ENCODE measurements at regions not wholly inside any gene's neighbourhood (a gene's known extent, or its start where the extent isn't known, plus 50 kb on each side); places are given as distances from the start of the nearest gene placed in this dataset.

DNA sequence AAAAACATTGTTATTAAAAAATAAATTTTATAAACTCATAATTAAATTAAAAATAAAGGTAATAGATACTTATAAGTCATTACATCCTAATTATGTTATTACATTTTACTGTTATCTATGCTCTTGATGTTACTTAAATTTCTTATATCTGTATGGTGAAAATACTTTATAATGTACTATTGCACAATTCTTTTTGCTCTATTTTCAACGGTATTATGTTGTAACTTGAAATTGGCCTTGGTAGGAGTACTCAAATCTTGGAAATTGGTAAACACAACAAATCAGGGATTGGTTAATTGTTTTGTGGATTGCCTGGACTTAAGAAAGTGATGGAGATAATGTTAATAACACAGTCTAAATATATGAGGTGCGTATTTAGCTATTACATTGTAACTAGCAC is 273.3 kb downstream of the MDFIC start:
- TF ChIP-seq, protein P1, sequence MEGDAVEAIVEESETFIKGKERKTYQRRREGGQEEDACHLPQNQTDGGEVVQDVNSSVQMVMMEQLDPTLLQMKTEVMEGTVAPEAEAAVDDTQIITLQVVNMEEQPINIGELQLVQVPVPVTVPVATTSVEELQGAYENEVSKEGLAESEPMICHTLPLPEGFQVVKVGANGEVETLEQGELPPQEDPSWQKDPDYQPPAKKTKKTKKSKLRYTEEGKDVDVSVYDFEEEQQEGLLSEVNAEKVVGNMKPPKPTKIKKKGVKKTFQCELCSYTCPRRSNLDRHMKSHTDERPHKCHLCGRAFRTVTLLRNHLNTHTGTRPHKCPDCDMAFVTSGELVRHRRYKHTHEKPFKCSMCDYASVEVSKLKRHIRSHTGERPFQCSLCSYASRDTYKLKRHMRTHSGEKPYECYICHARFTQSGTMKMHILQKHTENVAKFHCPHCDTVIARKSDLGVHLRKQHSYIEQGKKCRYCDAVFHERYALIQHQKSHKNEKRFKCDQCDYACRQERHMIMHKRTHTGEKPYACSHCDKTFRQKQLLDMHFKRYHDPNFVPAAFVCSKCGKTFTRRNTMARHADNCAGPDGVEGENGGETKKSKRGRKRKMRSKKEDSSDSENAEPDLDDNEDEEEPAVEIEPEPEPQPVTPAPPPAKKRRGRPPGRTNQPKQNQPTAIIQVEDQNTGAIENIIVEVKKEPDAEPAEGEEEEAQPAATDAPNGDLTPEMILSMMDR (IDR thresholded peaks at IDR 0.05): no peak
- no peak for TF ChIP-seq POLR2AphosphoS5 (IDR thresholded peaks at IDR 0.05)
